Caco-2 (cell line): ENCODE measurements at regions not wholly inside any gene's neighbourhood (a gene's known extent, or its start where the extent isn't known, plus 50 kb on each side); places are given as distances from the start of the nearest gene placed in this dataset.

Experiments used
- BruUV-seq: library from RNA; stranded (reverse); fragments of 400-500 nt; replicated peaks from 2 replicates; lab custom pipeline; 2021; lab: Mats Ljungman, UMichigan
- CTCF ChIA-PET: fragments of 300-600 bp; sonication (Branson Sonifier 250); formaldehyde crosslinking; loops from one replicate; lab custom pipeline; 2022; ENCODE audit warnings: antibody characterized with exemption; lab: Charles Lee
- POLR2A ChIA-PET: fragments of 300-600 bp; sonication (Branson Sonifier 250); formaldehyde crosslinking; loops from one replicate; lab custom pipeline; 2022; ENCODE audit warnings: antibody characterized with exemption; lab: Charles Lee
- DNase-seq, 2 experiments: peaks; one replicate each; pipeline versions ENCODE4 v3.0.0 to v3.0.0-alpha.2; 2020 to 2022
- H3K27me3 ChIP-seq: replicated peaks from 2 replicates; pipeline ENCODE4 v1.6.0; 2011; ENCODE audit warnings: low read length; ENCODE audit not compliant: control insufficient read depth, insufficient read depth
- H3K36me3 ChIP-seq: 2 replicates; pipeline ENCODE4 v1.5.1; 2011; ENCODE audit warnings: low read length; ENCODE audit not compliant: control insufficient read depth, insufficient read depth
- H3K4me1 ChIP-seq: fragments of 250-450 bp; sonication (Bioruptor Pico); 2 replicates; pipeline ENCODE4 v1.5.1; 2020; ENCODE audit warnings: mild to moderate bottlenecking
- H3K4me3 ChIP-seq: 2 replicates; pipeline ENCODE4 v1.5.1; 2011; ENCODE audit warnings: low read depth, mild to moderate bottlenecking, control low read depth, low read length
- H3K9me3 ChIP-seq: fragments of 250-450 bp; sonication (Bioruptor Pico); 2 replicates; pipeline ENCODE4 v1.5.1; 2020; ENCODE audit warnings: mild to moderate bottlenecking, moderate library complexity
- H3K27ac Mint-ChIP-seq: one replicate; pipeline ENCODE4 v1.8.0; 2022; ENCODE audit warnings: mixed read lengths; ENCODE audit not compliant: unreplicated experiment
- H3K27me3 Mint-ChIP-seq: one replicate; pipeline ENCODE4 v1.8.0; 2022; ENCODE audit warnings: mixed read lengths; ENCODE audit not compliant: insufficient read depth, unreplicated experiment
- H3K36me3 Mint-ChIP-seq: one replicate; pipeline ENCODE4 v1.8.0; 2022; ENCODE audit warnings: mild to moderate bottlenecking, mixed read lengths; ENCODE audit not compliant: insufficient read depth, unreplicated experiment
- H3K4me1 Mint-ChIP-seq: one replicate; pipeline ENCODE4 v1.8.0; 2022; ENCODE audit warnings: low read depth, mixed read lengths; ENCODE audit not compliant: unreplicated experiment
- H3K4me3 Mint-ChIP-seq: one replicate; pipeline ENCODE4 v1.8.0; 2022; ENCODE audit warnings: mild to moderate bottlenecking, moderate library complexity, mixed read lengths; ENCODE audit not compliant: unreplicated experiment
- H3K9me3 Mint-ChIP-seq: one replicate; pipeline ENCODE4 v1.8.0; 2022; ENCODE audit warnings: mixed read lengths; ENCODE audit not compliant: unreplicated experiment
- CTCF ChIP-seq, 2 experiments: fragments of 200-600 bp in 1 of 2; IDR thresholded peaks; 1 replicate in 1 of 2; 2 replicates in 1 of 2; pipeline versions ENCODE4 v1.5.1 to v1.8.0; 2011 to 2022; ENCODE audit warnings: antibody characterized with exemption in 1 of 2, control low read depth in 1 of 2, inconsistent platforms in 1 of 2, low read depth in 1 of 2, low read length in 1 of 2, mild to moderate bottlenecking in 1 of 2, moderate library complexity in 1 of 2; ENCODE audit not compliant: insufficient read depth in 1 of 2, severe bottlenecking in 1 of 2, unreplicated experiment in 1 of 2
- intact Hi-C: fragments of 100-400 bp; cut with micrococcal nuclease; formaldehyde crosslinking; loops from one replicate; pipeline ENCODE4 v1.10.0; 2022; ENCODE audit not compliant: unreplicated experiment

DNA sequence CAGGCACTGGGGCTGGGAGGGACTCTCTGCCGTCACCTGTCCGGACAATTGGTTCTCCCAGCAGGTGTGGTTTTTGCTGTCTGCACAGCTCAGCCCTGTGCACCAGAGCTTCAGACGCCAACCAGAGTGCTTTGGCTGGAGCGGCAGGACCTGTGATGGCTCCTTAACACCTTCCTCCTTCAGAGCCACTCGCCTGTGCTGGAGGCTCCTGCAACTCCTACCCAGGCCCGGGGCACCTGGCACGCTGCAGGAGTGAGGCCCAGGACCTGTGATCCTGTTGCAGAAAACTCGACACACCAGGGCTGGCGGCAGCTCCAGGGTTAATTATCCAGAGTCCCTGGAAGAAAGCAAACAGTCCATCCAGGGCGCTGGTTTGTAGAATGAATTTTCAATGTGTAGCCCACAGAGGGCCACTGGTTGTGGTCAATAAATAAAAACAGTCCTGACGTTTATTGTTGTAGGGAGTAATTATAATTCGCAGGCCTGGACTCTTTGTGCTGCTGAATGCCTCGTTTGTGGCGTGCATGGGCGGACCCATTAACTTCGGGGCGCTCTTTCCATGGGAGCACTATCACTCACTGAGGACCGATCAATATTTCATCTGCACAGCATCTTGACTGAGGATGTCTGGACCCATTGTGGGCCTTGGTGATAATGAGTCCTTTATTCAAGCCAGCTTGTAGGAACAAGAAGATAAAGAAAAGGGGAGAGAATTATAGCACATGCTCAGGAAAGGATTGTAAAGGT, 339.7 kb upstream of the IRX4 start:
- no peak overlapping the region for H3K4me3 ChIP-seq
- Mint-ChIP-seq H3K36me3 (no peaks in the 10 kb centered on the region), H3K27me3 (peaks cover 8% of the 10 kb centered on the region), H3K9me3 (peaks cover 13% of the 10 kb centered on the region), H3K4me3 (no peak overlapping the region), H3K4me1 (no peaks in the 10 kb centered on the region), H3K27ac (no peak overlapping the region)
- no peaks in the 10 kb centered on the region for H3K27me3 ChIP-seq
- no peaks in the 10 kb centered on the region for H3K9me3 ChIP-seq
- no peaks in the 10 kb centered on the region for H3K36me3 ChIP-seq
- ChIA-PET CTCF (no interaction called here), POLR2A (no interaction called here)
- BruUV-seq = no TSS peak
- no peak for DNase-seq
- TF ChIP-seq CTCF (IDR thresholded peaks at IDR 0.05; ENCODE audit: insufficient read depth in 1 of 2, low read depth in 1 of 2, low read length in 1 of 2, severe bottlenecking in 1 of 2, unreplicated experiment in 1 of 2) = no peak
- intact Hi-C loops = no loop called here
- no peaks in the 10 kb centered on the region for H3K4me1 ChIP-seq

DNA sequence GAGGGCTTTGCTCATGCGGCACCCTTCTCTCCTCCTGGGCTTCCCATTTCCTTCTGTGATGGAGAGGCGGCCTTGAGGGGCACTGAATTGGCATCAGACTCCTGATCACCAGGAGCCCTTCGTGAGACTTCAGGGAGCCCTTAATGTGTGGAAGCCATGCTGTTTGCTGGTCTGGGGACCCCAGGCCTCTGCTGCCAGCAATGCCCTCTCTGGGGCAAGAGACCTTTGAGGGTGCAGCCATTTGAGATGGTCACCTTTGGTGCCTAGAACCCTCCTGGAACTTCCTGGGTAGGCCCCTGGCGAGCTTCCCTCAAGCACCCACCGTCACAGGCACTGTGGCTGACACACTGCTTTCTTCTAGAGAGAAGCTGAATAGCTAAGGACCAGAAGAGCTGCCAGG, 338.7 kb upstream of the IRX4 start:
- DNase-seq = no peak
- Histone ChIP-seq H3K4me1 (no peaks in the 10 kb centered on the region), H3K36me3 (no peaks in the 10 kb centered on the region), H3K9me3 (no peaks in the 10 kb centered on the region), H3K4me3 (no peak overlapping the region), H3K27me3 (no peaks in the 10 kb centered on the region)
- Mint-ChIP-seq H3K4me1 (no peaks in the 10 kb centered on the region), H3K36me3 (no peaks in the 10 kb centered on the region), H3K9me3 (peaks cover 13% of the 10 kb centered on the region), H3K4me3 (no peak overlapping the region), H3K27ac (no peak overlapping the region), H3K27me3 (peaks cover 8% of the 10 kb centered on the region)
- no TSS peak for BruUV-seq
- intact Hi-C loops = no loop called here
- POLR2A ChIA-PET = no interaction called here
- CTCF ChIA-PET = no interaction called here
- TF ChIP-seq CTCF (IDR thresholded peaks at IDR 0.05; ENCODE audit: insufficient read depth in 1 of 2, low read depth in 1 of 2, low read length in 1 of 2, severe bottlenecking in 1 of 2, unreplicated experiment in 1 of 2) = no peak

- no TSS peak for BruUV-seq
- ChIA-PET CTCF (no interaction called here), POLR2A (no interaction called here)
- H3K4me1 ChIP-seq = no peaks in the 10 kb centered on the region
- no peaks in the 10 kb centered on the region for H3K36me3 Mint-ChIP-seq
- H3K36me3 ChIP-seq = no peaks in the 10 kb centered on the region
- H3K4me1 Mint-ChIP-seq = no peaks in the 10 kb centered on the region
- H3K4me3 ChIP-seq = no peak overlapping the region
- no peaks in the 10 kb centered on the region for H3K27me3 ChIP-seq
- H3K9me3 ChIP-seq = no peaks in the 10 kb centered on the region
- no peak for TF ChIP-seq CTCF (IDR thresholded peaks at IDR 0.05; ENCODE audit: insufficient read depth in 1 of 2, low read depth in 1 of 2, low read length in 1 of 2, severe bottlenecking in 1 of 2, unreplicated experiment in 1 of 2)
- no peak overlapping the region for H3K4me3 Mint-ChIP-seq
- intact Hi-C loops = no loop called here
- H3K27me3 Mint-ChIP-seq = peaks cover 8% of the 10 kb centered on the region
- H3K9me3 Mint-ChIP-seq = peaks cover 13% of the 10 kb centered on the region
- no peak for DNase-seq
- H3K27ac Mint-ChIP-seq = no peak overlapping the region
Measured at GRCh38 chr5:2220741-2221140, 338.0 kb upstream of the IRX4 start.
